ENCODE measurements at regions not wholly inside any gene's neighbourhood (a gene's known extent, or its start where the extent isn't known, plus 50 kb on each side); places are given as distances from the start of the nearest gene placed in this dataset.

DNA sequence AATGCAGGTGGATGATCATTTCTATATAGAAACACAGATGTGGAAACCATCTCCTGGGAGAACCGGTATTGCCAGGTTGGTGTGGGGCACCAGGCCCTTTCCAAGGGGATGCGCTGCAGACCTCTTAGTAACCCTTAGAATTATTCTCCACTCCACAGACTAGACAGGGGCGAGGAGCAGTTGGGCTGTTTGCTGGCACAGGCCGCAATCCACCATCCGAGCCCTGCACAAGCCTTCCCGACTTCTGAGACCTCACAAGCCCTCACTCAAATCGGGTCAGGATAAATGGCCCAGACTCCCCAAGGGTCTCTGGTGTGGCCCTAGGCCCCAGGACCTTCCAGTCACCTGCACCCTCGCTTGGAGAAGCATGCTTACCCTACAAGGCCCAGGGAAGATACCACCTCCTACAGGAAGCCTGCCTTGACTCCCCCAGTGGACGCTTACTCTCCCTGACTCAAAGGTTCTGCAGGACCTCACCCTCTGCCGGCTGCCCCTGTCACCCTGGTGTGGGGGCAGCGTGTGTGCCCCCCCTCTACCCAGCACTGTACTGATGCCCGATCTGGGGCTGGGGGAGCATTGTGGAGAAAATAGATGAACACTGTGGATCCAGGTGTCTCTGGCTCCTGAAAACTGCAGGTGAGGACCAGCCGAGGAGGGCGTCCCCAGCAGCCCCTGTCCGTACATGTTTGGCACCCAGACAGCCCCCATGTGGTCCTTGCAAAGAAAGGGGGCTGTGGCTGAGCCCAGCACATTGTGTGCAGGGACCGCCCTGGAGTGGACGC is 49.8 kb upstream of the ACSF3 start:
- peaks cover 17% of the 10 kb centered on the region for H3K4me1 ChIP-seq (ENCODE audit: control insufficient read depth, insufficient read depth, low read length)
- no peaks in the 10 kb centered on the region for H3K9me3 ChIP-seq (replicated peaks; ENCODE audit: control insufficient read depth, low read depth, low read length)
- no peak overlapping the region for H3K4me3 ChIP-seq (ENCODE audit: low read length)
- no peak for DNase-seq
- H3K27ac ChIP-seq (ENCODE audit: low read length) = no peak overlapping the region
- H3K36me3 ChIP-seq (ENCODE audit: control insufficient read depth, insufficient read depth, low read length) = no peaks in the 10 kb centered on the region
- 59% methylated on average over 9 of the region's 17 CpGs for WGBS (ENCODE audit: insufficient coverage)
- peaks cover 61% of the 10 kb centered on the region for H3K27me3 ChIP-seq (ENCODE audit: control insufficient read depth, insufficient read depth, low read length)

Measured in muscle of leg (tissue), 3 donors.